Rectal smooth muscle tissue (tissue), 1 donor: ENCODE measurements at regions not wholly inside any gene's neighbourhood (a gene's known extent, or its start where the extent isn't known, plus 50 kb on each side); places are given as distances from the start of the nearest gene placed in this dataset.

Experiments used
- H3K27ac ChIP-seq: one replicate; pipeline ENCODE4 v1.7.0; 2013; ENCODE audit warnings: low read depth, low read length, inconsistent platforms
- H3K27me3 ChIP-seq: one replicate; pipeline ENCODE4 v1.7.0; 2013; ENCODE audit warnings: low read length; ENCODE audit not compliant: control insufficient read depth, insufficient read depth
- H3K36me3 ChIP-seq: one replicate; pipeline ENCODE4 v1.7.0; 2013; ENCODE audit warnings: low read length; ENCODE audit not compliant: control insufficient read depth, insufficient read depth
- H3K4me1 ChIP-seq: one replicate; pipeline ENCODE4 v1.7.0; 2013; ENCODE audit warnings: low read length; ENCODE audit not compliant: control insufficient read depth, insufficient read depth
- H3K4me3 ChIP-seq: one replicate; pipeline ENCODE4 v1.7.0; 2013; ENCODE audit warnings: low read length
- H3K9ac ChIP-seq: one replicate; pipeline ENCODE4 v1.7.0; 2013; ENCODE audit warnings: low read length

DNA sequence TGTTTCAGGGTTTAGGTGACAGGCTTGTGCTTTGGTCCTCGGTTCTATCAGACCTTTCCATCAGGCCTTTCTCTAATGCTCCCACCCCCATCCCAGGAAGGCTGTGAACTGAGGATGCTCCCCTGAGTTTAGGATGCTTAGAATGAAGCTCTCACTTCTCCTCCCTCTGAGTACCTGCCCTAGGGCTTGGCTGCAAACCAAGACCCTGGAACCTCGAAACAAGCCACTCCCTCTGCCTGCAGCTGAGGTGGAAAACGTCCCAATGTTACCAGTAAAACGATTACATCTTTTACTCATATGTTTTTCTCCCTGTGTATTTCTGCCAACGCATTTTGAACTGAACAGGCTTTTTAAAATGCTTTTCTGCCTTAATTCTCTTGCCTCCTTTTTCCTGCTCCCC, 54.5 kb upstream of the BMAL1 start:
- no peaks in the 10 kb centered on the region for H3K27me3 ChIP-seq
- no peak overlapping the region for H3K27ac ChIP-seq
- no peaks in the 10 kb centered on the region for H3K36me3 ChIP-seq
- H3K9ac ChIP-seq, result no peak overlapping the region
- H3K4me3 ChIP-seq, result no peak overlapping the region
- H3K4me1 ChIP-seq, result no peaks in the 10 kb centered on the region

DNA sequence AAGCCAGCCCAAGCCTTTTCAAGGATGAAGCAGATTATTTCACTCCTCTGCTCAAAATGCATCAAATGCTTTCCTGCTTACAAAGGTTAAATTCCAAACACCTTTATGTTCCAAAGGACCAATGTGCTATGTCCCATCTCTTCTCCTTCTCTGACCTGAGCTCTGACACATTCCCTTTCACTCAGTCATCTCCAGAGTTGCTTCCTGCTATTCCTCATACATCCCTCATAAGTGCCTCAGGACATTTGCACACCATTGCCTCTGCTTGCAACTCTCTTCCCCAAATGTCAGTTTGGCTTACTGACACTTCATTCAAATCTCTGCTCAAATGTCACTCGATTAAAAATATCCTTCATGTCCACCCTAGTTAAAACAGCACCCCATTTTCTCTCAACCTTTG, 53.3 kb upstream of the BMAL1 start:
- Histone ChIP-seq H3K27me3 (no peaks in the 10 kb centered on the region), H3K4me1 (peaks cover under 1% of the 10 kb centered on the region), H3K4me3 (no peak overlapping the region), H3K36me3 (no peaks in the 10 kb centered on the region), H3K9ac (no peak overlapping the region), H3K27ac (no peak overlapping the region)

GRCh38 chr11:13225038-13226001, 52.3 kb upstream of the BMAL1 start:
- Histone ChIP-seq H3K27ac (no peak overlapping the region), H3K9ac (no peak overlapping the region), H3K4me3 (no peak overlapping the region), H3K36me3 (no peaks in the 10 kb centered on the region), H3K27me3 (no peaks in the 10 kb centered on the region), H3K4me1 (peaks cover 2% of the 10 kb centered on the region)

DNA sequence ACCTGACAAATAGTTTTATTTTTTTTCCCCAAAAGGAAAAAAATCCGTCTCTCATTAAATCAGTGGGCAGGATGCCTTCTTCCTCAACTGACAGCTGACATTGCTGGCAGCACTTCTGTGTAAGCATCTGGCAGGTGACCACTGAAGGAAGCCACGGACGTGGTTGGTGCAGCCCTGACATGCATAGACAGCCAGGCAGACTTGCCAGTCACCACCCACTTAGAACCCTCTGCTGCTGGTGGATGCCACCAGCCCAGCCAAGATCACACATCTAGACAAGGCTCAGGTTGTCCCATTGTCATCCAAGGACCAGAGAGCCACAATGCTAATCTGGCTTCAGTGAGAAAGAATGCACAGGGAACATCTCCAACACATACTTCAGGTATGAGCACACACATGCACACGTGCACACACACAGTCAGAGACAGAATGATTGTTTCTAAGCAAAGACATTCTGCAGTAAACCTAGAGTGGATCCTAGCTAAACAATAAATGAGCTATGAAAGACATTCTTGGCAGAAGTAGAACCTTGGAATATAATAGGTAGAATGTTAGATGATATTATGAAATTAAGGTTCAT, 49.8 kb upstream of the BMAL1 start:
- Histone ChIP-seq H3K36me3 (no peaks in the 10 kb centered on the region), H3K4me1 (peaks cover 2% of the 10 kb centered on the region), H3K27me3 (no peaks in the 10 kb centered on the region), H3K4me3 (no peak overlapping the region), H3K9ac (no peak overlapping the region), H3K27ac (no peak overlapping the region)
